D721Med (cell line): ENCODE measurements at regions not wholly inside any gene's neighbourhood (a gene's known extent, or its start where the extent isn't known, plus 50 kb on each side); places are given as distances from the start of the nearest gene placed in this dataset.

Experiments used
- DNase-seq: peaks from one replicate; pipeline ENCODE4 v3.0.0; 2011; ENCODE audit warnings: low spot score; ENCODE audit not compliant: insufficient read length
- FAIRE-seq: peaks from 2 replicates; lab custom pipeline; 2011; peaks lifted over from hg19 to GRCh38; lab: Jason Lieb, UNC
- TF ChIP-seq, protein P1 (sequence below): IDR thresholded peaks from 2 replicates; pipeline ENCODE4 v1.5.1; 2012; ENCODE audit warnings: mild to moderate bottlenecking, control low read depth; ENCODE audit not compliant: insufficient read depth; ENCODE audit errors: missing control alignments

DNA sequence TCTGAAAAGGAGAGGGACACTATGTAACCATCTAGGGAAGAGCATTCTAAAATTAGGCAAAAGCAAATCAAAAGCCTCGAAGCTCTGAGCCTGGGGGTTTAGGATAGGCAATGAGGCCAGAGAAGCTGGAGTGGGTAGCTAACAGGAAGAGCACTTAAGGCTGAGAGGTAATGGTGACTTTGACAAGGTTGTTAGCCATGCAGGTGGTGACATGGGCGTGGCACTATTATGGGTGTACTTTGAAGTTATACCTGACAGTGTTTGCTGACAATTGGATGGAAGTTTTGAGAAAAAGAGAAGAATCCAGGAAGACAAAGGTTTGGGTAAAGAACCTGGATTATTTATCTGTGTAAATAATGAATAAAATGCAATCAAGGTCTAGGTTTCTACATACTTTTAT lies 383.0 kb upstream of the SEMA3C start:
- TF ChIP-seq, protein P1, sequence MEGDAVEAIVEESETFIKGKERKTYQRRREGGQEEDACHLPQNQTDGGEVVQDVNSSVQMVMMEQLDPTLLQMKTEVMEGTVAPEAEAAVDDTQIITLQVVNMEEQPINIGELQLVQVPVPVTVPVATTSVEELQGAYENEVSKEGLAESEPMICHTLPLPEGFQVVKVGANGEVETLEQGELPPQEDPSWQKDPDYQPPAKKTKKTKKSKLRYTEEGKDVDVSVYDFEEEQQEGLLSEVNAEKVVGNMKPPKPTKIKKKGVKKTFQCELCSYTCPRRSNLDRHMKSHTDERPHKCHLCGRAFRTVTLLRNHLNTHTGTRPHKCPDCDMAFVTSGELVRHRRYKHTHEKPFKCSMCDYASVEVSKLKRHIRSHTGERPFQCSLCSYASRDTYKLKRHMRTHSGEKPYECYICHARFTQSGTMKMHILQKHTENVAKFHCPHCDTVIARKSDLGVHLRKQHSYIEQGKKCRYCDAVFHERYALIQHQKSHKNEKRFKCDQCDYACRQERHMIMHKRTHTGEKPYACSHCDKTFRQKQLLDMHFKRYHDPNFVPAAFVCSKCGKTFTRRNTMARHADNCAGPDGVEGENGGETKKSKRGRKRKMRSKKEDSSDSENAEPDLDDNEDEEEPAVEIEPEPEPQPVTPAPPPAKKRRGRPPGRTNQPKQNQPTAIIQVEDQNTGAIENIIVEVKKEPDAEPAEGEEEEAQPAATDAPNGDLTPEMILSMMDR, result no peak
- DNase-seq, result no peak
- no peak for FAIRE-seq

DNA sequence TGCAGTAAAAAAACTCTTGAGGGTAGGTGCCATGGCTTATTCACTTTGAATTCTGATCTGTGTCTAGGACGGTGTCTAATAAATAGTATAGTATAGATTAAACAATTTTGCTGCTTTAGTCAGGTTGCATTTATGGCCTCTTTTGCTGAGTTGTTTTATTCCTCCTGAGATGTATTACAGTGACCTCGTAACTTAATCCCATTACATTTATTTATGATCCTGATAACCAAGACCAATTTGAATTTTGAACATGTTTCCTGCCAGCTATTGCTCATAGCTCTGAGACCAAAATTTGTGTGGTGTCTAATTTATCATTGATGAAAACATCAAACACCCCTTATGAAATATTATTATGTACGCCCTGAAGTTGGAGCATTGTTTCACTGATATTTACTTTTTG lies 381.9 kb upstream of the SEMA3C start:
- no peak for DNase-seq
- TF ChIP-seq, protein P1, result no peak
- no peak for FAIRE-seq

DNA sequence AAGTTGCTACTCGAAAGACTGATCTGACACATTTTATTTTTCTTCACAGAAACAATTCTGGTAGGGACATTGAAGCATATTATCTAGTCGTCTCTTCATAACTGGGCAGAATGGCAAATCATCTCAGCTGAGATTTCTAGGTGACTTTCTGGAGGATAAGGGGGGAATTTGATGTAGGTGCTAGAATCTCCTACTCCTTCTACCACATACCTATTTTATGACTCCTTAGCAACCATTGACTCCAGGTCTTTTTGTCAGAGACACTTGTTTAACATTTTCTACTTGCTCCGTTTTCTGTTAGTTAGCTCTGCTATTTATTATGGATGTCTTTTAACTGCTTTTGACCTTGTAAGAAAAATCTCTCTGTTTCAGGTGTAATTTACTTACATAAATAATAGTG lies 380.9 kb upstream of the SEMA3C start:
- FAIRE-seq (no peak), DNase-seq (no peak)
- TF ChIP-seq, protein P1, result no peak

DNA sequence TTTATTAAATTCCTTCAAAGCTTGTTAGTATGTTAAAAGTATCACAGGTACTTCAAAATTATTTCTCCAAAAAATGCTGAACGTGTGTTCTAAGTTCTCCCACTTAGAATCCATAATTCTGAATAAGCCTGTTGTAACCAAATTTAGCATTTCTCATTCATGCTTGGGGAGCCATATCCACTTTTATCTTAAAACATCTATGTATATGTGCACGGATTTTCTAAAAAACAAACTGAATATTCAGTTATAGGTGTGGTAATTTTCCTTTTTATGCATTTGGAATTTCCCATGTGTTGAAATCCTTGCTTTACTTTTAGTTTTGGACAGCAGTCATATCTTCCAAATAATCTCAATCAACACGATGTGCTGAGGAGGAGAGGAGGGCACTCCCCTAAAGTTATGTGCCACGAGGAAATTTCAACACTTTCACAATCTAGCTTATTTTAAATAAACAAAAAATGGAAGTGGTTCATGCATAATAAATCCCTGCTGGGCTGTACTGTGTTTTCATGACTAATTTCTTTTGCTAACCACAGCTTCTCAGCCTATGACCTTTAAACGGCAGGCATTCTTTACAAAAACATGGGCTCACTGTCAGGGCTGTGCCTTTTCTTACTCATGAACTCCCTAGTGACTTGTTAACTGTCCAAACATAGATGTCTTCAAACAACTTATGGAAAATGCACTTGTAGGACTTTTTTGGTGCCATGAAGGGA lies 380.3 kb upstream of the SEMA3C start:
- FAIRE-seq (no peak), DNase-seq (no peak)
- TF ChIP-seq, protein P1, result no peak

DNA sequence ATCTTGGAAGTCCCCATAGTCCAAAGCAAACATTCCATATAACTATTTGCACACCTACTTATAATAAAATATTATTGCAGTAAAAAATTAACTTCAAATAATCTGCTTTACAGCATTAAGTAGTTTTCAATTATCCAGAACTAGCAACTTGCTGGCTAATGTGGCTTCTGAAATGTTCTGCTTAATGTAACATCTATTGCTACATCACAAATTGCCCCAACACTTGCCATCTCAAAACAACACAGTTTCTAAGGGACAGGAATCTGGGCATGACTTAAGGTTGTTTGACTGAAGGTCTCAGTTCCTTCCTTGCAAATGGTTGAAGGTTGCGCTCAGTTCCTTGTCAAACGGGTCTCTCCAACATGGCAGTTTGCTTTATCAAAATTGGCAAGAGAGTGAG lies 378.5 kb upstream of the SEMA3C start:
- DNase-seq, result no peak
- FAIRE-seq, result no peak
- TF ChIP-seq, protein P1, result no peak

DNA sequence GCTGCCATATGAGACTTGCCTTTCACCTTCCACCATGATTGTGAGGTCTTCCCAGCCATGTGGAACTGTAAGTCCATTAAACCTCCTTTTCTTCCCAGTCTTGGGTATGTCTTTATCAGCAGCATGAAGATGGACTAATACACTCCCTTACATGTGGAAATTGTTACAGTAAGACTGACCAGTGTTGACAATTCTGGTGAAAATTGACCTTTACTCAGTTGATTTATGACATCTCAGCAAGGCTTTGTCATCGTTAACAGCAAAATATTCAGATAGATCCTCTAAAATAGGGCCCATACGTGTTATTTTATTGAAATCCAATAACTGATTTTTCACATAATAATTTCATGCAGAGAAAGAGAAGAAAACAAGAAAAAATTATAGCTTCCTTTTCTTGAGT lies 377.9 kb upstream of the SEMA3C start:
- no peak for FAIRE-seq
- no peak for DNase-seq
- TF ChIP-seq, protein P1, result no peak

DNA sequence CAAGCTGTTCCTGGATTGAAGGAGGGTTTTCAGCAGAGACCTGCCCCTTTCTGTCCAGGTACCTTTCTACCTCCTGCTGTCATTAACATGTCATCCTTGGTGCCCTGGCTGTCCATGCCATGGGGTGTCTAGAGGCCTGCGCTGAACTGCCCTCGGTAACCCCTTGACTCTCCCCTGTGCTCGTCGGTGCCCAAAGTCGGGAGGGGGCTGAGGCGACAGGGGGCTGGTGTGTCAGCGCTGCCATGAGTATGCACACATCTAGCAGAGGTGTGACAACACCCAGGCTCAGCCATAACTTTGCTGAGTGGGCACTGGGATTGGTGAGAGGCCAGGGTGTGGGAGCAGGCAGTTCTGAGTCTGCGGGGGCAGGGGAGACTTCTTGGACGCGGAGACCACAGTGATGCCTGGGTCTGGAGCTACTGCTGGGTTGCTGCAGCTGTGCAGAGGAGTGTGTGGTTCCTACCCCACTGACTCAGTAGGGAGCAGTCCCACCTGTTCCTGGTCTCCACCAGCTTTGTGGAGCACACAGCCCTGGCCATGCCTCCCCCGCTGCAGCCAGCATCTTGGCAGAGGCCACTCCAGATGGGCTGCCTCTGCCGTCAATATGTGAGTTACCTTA lies 376.2 kb upstream of the SEMA3C start:
- TF ChIP-seq, protein P1, result no peak
- FAIRE-seq (no peak), DNase-seq (no peak)
